Left ventricle myocardium superior (tissue), 1 donor: ENCODE measurements at regions not wholly inside any gene's neighbourhood (a gene's known extent, or its start where the extent isn't known, plus 50 kb on each side); places are given as distances from the start of the nearest gene placed in this dataset.

Source experiments
- ATAC-seq: fragments of 200-7000 bp; cut with Tn5 transposase; one replicate; pipeline ENCODE4 v1.9.1; 2020; ENCODE audit warnings: mild to moderate bottlenecking, moderate library complexity
- DNase-seq: peaks from one replicate; pipeline ENCODE4 v3.0.0-alpha.2; 2020
- intact Hi-C: fragments of 100-400 bp; cut with micrococcal nuclease; formaldehyde crosslinking; loops from one replicate; pipeline ENCODE4 v1.11.0; 2022
- donor health status: DM: no; HTN: yes; CAD: no; lungs with severe emphysema.

DNA sequence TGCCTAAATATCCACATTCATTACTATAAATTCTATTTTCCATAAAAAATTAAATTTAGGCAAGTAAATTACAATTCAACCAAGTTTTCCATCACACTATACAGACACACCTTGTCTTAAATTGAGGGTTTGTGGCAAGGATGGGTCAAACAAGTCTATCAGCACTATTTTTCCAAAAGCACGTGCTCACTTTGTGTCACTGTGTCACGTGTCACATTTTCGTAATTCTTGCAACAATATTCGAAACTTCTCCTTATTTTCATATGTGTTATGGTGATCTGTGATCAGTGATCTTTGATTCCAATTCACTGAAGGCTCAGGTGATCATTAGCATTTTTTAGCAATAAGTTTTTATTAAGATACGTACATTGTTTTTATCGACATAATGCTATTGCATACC lies 323.3 kb upstream of the CNTN4 start:
- DNase-seq, result no peak
- intact Hi-C loops, result no loop called here
- ATAC-seq, result no peak

DNA sequence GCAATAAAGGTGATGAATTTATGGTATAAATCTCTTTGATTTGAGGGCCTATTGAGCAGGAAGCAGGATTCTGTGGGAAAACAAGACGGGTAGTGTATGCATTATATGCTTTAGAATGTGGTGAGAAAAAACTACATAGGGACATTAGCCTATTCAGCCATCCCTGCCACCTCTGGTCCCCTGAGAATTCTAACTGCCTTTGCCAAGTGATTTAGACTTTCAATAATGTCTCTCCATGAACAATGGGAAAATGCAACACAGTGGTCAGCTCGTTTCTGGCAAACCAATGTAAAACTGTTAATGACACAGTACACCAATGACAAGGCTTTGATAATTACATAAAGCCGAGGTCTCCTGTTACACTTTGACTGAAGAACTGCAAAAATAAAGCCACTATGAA lies 314.7 kb upstream of the CNTN4 start:
- ATAC-seq (no peak), DNase-seq (no peak)
- intact Hi-C loops, result no loop called here

DNA sequence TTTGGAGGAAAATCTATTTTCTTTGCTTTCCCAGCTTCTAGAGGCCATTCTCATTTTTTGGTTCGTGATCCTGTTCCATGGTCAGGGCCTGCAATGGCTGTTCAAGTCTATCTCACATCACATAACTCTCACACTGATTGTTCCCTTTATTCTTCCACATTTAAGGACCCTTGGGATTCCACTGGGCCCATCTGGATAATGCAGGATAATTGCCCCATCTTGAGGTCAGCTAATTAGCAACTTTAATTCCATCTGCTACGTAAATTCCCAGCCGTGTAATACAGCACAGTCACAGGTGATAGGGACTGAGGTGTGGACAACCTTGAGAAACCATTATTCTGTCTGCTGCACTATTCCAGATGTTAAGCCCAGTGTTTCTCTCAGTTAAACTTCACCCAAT lies 311.6 kb upstream of the CNTN4 start:
- no peak for ATAC-seq
- intact Hi-C loops, result no loop called here
- DNase-seq, result no peak

DNA sequence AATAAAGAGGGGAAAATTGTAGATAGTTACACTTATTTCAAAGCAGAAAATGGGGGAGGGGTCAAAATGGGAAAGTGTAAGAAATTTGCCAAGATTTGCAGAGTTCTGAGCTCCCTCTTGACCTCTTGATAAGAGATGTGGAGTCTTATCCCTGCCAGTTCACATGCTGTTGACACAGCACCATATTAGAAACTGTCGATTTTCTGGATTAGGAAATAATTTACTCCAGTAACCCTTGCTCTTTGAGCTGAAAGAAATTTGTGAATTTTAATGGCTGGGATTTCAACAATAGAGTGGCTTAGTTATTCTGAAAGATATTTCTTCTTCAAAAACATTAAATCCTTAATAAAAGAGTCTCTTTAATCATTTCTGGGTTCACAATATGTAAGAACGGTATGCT lies 306.2 kb upstream of the CNTN4 start:
- ATAC-seq, result no peak
- intact Hi-C loops, result no loop called here
- no peak for DNase-seq

DNA sequence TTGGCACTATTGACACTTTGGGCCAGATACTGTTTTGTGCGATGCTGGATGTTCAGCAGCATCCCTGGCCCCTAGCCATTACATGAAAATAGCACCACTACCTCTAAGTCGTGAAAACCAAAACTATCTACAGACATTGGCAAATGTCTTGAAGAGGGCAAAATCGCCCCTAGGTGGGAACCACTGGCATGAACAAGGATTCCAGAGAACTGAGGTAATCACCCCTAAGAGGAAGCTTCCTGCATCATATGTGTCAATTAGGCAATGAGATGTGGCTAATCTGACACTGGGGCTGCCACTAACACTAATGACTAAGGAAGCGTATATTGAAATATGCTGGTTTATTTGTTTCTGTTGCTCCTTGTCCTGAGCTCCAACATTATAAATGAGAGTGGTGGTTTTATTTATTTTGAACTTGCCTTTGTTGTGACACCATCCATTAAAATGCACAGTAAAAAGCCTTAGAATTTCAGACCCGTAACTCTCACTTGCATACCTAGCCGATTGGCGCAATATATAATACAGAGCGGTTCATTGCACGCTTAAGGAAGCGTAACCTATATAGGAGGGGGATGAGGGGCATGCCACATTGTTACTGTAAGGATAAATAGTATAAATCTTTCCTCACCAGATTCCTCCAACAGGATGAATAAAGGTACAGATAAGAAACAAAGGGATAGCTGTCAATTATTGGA lies 299.8 kb upstream of the CNTN4 start:
- intact Hi-C loops, result no loop called here
- ATAC-seq (no peak), DNase-seq (no peak)

DNA sequence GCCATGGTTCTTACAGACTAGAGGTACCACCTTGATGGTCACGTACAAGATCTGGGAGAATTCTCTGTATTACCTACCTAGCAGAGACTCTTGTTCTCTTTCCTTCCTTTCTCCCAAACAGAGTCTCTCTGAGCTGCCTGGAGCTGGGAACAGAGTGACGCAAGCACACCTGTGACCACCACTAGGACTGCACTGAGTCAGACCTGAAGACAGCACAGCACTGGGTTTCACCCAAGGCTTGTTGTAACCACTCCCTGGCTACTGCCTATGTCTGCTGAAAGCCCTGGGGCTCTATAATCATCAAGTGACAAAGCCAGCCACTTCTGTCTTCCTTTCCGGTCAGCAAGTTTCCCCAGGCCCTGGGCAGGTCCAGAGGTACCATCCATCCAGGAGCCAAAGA lies 293.3 kb upstream of the CNTN4 start:
- no peak for ATAC-seq
- intact Hi-C loops, result no loop called here

DNA sequence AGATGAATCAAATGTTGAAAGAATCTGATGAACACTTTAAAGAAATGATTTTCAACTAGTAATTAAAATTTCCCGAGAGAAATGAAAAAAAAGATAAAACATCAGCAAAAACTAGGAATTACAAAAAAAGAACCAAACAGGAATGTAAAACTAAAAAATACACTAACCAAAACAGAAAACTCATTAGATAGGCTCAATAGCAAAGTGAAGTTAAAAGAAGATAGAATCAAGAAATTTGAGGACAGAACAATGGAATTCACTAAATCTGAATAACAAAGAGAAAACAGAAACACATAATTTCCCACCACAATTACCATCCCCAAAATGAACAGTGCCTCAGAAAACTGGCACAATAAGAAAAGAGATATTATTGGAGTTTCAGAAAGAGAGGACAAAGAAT lies 290.1 kb upstream of the CNTN4 start:
- no peak for ATAC-seq
- intact Hi-C loops, result no loop called here

More for the DNA sequence above, 293.3 kb upstream of the CNTN4 start:
- DNase-seq, result no peak

DNA sequence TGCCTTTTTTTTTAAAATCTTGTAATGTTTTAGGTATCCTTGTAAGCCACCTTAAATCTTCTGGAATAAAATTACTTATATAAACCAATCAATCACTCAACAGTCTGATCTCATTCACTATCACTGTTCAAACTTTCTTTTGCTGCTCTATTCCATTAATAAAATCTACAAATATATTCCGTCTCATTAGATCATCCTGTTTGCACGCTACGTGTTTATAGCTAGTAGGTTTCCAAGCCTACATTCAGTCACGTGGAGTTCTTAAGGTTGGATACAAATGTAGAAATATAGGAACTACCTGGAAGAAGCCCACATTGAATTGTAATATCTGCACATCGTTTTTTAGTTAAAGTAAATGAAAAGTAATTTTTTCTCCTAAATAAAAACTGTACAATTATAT lies 274.8 kb upstream of the CNTN4 start:
- intact Hi-C loops, result no loop called here
- no peak for ATAC-seq
- DNase-seq, result no peak

More for the DNA sequence above, 290.1 kb upstream of the CNTN4 start:
- DNase-seq, result no peak

DNA sequence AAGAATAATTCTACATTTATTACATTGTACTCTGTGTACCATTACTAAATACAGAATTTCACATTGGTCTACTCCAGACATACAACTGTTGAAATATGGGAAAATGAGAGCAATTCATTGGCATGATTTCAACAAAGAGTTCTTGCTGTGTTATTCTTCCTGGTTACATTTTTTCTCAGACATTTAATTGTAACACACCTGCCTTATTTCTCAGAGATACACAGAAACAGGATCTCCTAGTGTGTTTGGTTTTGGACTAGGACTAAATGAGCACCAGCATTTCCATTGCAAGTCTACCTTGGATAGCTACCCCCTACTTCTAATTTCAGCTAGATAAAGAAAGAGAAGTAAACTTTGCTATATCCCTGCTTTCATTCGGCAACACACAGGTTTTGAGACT lies 274.3 kb upstream of the CNTN4 start:
- intact Hi-C loops, result no loop called here
- ATAC-seq (no peak), DNase-seq (no peak)

DNA sequence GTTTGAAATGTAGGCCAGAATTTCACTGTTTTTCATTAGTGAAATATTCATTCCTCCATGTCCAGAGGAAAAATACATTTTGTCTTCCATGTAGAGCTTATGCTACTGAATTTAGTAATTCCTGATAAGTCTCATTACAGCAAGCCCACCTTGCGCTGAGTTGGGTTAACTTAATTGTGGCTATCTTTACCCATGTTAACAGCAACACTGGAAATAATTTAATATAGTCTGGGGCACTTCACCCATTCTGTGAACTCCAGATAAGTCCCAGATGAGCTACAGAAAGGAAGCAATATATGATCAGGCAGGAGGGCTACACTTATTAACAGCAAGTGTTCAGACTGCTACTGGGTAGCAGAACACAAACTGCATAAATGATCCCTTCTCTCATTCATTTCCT lies 270.1 kb upstream of the CNTN4 start:
- DNase-seq (no peak), ATAC-seq (no peak)
- intact Hi-C loops, result no loop called here

DNA sequence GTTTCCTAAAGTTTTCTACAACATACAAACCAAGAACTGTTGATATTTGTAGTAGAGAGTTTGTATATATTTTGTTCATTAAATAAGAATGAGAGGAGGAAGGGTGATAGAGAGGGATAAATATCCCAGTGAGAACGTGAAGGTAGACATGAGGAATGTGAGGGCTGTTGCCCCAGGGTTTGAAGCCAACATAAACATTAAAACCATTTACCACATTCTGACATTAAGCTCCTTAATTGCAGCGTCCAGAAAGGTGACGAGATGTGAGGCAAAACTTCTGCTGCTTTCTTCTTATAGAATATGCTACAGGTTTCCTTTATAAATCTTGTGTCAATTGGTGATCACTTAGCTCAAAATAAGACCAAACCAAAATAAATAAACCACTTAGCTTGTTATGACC lies 267.8 kb upstream of the CNTN4 start:
- DNase-seq (no peak), ATAC-seq (no peak)
- intact Hi-C loops, result no loop called here

DNA sequence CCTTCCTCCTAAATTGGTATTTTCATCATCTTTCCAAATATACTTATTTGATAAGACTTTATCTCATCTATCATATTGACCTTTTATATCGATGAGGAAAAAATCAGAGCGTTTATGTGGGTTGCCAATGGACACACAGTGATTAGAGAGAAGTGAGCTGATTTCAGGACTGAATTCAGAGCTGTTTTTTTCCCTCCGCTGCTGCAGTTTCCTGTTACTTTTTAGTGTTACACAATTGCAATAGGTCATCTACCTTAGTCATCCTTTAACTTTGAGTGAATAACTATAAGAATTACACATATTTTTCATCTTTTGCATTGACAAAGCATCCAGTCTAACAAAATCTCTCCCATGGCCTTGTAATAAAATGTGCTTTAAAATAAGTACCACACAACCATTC lies 266.3 kb upstream of the CNTN4 start:
- DNase-seq (no peak), ATAC-seq (no peak)
- intact Hi-C loops, result no loop called here

DNA sequence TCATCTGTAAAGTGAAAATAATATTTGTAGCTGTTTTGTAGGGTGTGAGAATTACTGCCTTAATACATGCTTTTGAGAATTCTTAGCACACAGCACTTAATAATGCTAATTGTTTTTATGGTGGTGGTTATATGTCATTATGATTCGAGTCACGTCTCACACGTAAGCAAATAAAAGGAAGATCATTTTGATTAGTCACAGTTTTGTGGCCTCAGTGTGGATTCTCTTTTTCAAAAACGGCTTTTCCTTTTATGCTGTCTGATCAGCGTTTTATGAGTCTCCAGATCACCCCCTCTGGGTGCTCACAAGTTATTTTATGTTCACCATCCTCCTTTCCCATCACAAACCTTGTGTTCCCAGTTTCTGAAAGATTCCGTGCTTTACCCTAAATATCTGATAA lies 255.6 kb upstream of the CNTN4 start:
- intact Hi-C loops, result no loop called here
- DNase-seq (no peak), ATAC-seq (no peak)

DNA sequence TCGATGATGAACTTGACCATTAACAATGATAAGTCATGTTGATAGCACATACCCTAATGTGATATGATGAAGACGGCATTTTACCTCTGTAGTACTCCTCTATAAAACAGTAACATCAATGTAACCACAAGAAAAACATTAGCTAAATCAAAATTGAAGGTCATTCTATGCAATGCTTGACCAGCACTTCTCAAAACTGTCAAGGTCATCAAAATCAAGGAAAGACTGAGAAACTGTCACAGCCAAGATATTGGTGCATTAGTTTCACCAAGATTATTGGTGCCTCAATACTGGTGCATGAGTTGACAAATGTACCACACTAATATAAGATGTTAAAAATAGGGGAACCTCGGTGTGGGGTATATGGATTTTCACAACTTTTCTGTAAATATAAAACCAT lies 251.1 kb upstream of the CNTN4 start:
- no peak for ATAC-seq
- DNase-seq, result no peak
- intact Hi-C loops, result no loop called here

DNA sequence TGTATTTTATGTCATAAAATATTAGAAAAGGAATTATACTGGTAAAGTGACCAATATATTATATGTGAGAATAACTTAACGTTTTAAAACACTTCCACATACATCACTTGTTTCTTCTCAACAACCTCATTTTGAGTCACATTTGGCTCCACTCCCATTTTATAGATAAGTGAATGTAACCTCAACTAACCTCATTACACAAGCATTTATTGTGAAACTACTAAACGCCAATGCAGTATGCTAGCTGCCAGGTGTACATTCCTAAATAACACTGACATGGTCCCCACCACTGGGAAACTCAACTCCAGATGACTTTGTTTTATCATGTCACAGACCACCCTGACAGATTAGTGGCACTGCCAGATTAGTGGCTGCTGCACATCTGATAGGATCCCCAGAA lies 249.7 kb upstream of the CNTN4 start:
- ATAC-seq (no peak), DNase-seq (no peak)
- intact Hi-C loops, result no loop called here

DNA sequence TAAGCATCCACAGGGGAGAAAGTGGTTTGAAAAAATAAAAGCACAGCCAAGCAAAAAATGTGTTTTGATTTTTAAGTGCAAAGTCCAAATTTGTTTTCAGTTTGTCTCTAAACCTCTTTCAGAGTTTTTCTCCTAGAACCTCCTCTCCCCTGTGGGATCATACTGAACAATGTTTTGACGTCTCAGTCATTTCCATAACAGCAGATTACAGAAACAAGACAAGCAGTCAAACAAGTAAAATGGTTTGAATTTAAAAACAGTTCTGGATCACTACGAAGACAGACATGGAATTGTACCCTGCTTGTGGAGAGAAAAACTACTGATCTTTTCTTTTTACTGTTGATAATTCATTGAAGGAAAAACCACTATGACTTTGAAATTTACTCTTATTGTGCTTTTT lies 245.7 kb upstream of the CNTN4 start:
- no peak for DNase-seq
- no peak for ATAC-seq
- intact Hi-C loops, result no loop called here

DNA sequence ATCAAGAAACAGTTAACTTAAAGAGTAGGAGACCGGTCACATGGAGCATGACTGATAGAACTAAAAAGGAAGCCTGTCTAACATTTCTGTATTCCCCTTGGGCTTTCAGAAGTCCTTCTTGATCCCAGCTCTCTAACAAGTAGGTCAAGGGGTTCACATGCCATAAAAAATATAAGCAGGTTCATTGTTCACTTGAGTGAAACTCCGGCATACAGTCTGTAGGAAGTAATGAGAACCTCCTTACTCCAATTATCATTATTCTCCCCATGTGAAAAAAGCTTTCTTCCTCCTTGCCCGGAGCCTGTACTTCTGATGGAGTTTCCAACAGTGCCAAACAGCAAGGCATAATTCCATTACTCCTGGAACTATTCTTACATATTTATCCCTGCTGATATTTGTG lies 242.8 kb upstream of the CNTN4 start:
- DNase-seq (no peak), ATAC-seq (no peak)
- intact Hi-C loops, result no loop called here

DNA sequence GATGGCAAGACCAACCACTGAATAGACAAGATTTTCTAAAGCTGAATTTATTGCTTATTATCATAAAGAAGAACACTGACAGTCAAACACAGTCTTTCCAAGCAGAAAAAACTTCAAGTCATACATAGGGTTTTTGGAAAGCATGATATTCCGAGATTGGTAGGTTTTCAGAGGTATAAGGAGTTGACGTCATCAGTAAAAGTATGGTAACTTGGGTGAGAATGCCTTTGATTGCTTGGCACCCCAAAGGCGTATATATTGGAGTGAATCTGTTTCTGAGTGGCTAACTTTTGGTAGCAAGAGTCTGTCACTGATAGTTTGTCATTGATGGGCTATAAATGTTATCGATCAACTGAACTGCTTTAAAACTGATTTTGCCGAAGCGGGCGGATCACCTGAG lies 227.9 kb upstream of the CNTN4 start:
- ATAC-seq (no peak), DNase-seq (no peak)
- intact Hi-C loops, result no loop called here

DNA sequence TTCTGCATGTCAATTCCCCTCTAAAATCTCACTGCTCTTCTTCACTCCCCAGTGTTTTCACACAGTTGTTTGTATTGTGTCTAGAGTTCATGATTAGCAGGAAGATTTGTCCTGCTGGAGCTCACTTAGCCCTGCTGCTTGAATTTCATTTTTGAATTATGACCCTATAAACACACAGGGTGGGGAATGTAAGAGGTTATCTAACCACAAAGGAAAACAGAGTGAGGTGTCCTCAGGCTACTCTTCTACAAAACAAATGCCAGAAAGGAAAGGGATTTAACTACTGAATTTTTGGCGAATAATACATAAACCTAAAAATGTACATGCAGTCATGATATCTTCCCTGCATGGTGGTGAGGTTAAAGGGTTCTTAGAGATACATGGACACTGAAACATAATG lies 215.1 kb upstream of the CNTN4 start:
- intact Hi-C loops, result no loop called here

DNA sequence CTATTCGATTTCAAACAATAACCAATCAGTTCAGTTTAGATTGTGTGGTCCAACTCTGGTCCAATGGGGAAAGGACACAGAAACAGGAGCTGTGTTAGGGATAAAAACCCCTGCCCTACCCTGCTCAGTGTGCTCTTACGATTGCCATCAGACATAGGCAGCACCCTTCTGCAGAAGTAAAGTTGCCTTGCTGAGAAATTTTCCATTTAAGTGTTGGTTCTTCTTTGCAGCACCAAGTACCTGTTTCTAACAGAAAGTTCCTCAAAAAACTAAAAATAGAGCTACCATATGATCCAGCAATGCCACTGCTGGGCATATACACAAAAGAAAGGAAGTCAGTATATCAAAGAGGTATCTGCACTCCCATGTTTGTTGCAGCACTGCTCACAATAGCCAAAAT lies 206.2 kb upstream of the CNTN4 start:
- no peak for DNase-seq
- no peak for ATAC-seq
- intact Hi-C loops, result no loop called here

More for the DNA sequence above, 215.1 kb upstream of the CNTN4 start:
- DNase-seq, result no peak
- no peak for ATAC-seq

DNA sequence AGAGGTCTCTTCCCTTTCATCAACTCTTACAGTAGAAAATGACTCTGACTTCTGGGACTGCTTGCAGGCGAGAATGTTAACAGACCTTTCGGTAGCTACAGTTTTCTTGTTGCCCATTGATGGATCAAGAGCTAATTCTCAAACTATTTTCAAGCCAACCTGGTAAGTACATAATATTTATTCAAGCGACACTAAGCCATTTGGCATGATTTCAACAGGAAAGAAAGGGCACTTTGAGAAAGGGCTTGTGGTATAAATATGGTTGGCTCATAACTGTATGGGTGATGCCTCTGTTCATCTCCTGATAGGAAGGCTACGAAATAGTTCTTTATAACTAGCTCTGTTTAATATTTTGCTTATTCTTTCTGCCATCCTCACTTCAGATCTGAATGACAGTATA lies 196.2 kb upstream of the CNTN4 start:
- intact Hi-C loops, result no loop called here
- ATAC-seq, result no peak
- no peak for DNase-seq

DNA sequence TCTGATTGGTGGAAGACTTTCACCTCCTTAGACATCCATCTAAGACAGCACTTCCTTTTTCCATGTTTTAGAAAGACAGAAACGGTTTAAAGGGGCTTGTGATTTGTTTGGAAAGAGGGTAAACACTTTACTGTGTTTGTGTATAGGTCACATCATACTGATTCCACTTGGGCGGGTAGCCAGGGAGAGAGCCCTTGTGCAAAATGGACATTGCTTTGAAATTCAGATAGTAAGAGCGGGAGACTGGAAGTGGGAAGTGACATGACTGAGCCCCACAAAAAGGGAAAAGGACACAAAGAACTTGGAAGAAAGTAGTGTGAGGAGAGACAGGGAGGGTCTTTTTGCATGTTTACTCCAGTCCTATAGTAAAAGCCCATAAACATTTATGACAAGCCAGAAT lies 195.6 kb upstream of the CNTN4 start:
- no peak for DNase-seq
- no peak for ATAC-seq
- intact Hi-C loops, result no loop called here
